DMS79 treated with DMSO at 0.1 percent for 48 hours (cell line): ENCODE measurements at regions not wholly inside any gene's neighbourhood (a gene's known extent, or its start where the extent isn't known, plus 50 kb on each side); places are given as distances from the start of the nearest gene placed in this dataset.
"Not testable (repeated sequence)": the region's sequence is repeated elsewhere in the genome, so short reads cannot be mapped to it uniquely, and the experiment has no call there.

Experiments
- DNase-seq: peaks from one replicate; lab custom pipeline; 2025; lab: John Stamatoyannopoulos, UW

- DNase-seq = no peak
These were observed 429.1 kb upstream of the FRG1 start for GRCh38 chr4:189511581-189511980.

- DNase-seq = no peak
These were observed 427.3 kb upstream of the FRG1 start for GRCh38 chr4:189513421-189513820.

- no peak for DNase-seq
These were observed 426.5 kb upstream of the FRG1 start for GRCh38 chr4:189514209-189514608.

- DNase-seq = no peak
These were observed 423.8 kb upstream of the FRG1 start for GRCh38 chr4:189516902-189517301.

GRCh38 chr4:189519186-189519585 lies 421.5 kb upstream of the FRG1 start:
- no peak for DNase-seq

- DNase-seq = no peak
These were observed 415.4 kb upstream of the FRG1 start for GRCh38 chr4:189525304-189525703.

GRCh38 chr4:189530848-189531247 lies 409.8 kb upstream of the FRG1 start:
- no peak for DNase-seq

DNA sequence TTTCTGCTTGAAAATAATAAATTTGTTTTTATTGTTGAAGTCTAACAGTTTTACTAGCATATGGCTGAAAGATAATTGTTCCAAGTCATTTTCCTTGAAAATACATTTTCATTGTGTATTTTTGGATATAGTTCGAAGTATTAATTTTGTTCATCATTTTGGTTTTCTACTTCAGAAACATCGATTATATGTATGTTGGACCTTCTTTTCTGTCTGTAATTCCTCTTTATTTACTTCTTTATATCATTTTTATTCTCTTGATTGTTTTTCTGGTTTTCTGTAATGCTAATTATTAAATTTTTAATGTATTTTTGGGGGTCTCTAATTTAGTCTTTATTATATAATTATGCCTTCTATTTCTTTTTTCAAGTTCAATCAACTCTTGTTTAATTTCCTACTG lies 407.1 kb upstream of the FRG1 start:
- DNase-seq = no peak

GRCh38 chr4:189547559-189547958 lies 393.1 kb upstream of the FRG1 start:
- DNase-seq = no peak

- DNase-seq = no peak
These were observed 392.1 kb upstream of the FRG1 start for GRCh38 chr4:189548484-189549125.

DNA sequence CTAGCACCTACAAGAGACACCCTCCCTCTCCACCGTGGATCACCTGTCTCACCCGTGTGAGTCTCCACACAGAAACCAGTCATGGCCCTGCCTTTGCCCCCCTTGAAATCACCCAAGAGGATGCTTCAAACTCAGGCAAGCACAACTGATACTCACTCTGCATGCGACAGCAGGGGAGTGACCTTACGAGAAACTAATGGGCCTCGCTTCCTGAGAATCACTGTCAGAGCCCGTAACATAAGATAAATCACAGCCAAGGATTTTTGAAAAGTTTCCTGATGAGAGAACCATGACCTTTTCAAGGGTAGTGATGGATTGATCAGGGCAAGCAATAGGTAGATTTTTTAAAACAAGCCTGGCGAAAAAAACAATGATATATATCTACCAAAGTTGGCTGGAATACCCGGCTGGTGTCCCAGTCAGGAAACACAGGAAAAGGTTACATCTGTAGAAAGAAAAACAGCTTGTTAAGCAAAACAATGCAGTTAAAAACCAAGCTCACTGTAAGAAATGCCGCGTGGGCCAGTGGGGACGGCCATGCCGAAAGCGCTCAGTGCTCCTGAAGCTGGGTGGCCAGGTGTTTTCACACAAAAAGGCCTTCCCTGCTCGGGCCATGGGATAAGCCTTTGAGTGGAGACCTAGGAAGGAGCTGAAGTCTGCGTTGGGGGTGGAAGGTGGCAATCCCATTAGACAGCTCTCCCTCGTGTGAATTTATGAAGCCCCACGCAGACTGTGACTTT lies 388.6 kb upstream of the FRG1 start:
- DNase-seq = not testable (repeated sequence)

DNA sequence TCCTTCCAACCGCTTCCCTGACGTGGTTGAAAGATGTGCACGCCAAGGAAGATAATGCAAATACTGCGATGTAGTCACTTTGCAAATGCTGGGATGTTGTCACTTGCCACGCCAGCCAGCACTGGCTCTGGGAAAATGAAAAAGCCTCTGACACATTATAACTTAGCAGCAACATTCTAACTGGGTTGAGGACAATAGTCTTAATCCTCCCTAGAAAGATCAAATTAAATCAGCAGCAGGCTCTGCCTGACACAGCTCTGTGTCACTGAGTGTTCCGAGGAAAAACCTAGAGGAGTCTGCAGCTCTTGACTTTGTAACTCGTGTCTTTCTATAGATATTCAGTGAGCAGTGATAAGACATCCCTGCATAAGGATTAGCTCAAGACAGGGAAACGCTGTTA lies 380.1 kb upstream of the FRG1 start:
- DNase-seq = not testable (repeated sequence)

DNA sequence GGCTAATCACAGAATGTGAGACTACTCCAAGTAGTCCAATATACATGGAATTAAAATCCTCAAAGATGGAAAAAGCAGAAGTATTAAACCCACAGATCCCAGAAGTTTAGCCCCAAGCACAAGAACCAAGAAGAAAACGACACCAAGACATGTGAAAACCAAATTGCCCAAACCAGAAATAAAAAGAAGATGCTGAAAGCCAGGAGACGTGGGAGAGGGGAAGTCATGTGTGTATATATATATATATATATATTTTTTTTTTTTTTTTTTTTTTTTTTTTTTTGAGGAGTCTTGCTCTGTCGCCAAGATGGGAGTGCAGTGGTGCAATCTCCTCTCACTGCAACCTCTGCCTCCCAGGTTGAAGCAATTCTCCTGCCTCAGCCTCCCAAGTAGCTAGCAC lies 376.9 kb upstream of the FRG1 start:
- not testable (repeated sequence) for DNase-seq

- DNase-seq = not testable (repeated sequence)
These were observed 374.4 kb upstream of the FRG1 start for GRCh38 chr4:189566271-189566670.

GRCh38 chr4:189566900-189567299 lies 373.8 kb upstream of the FRG1 start:
- not testable (repeated sequence) for DNase-seq

- not testable (repeated sequence) for DNase-seq
These were observed 361.0 kb upstream of the FRG1 start for GRCh38 chr4:189579645-189580044.

GRCh38 chr4:189586908-189587632 lies 353.6 kb upstream of the FRG1 start:
- DNase-seq = not testable (repeated sequence)

- DNase-seq = not testable (repeated sequence)
These were observed 351.5 kb upstream of the FRG1 start for GRCh38 chr4:189589201-189589600.

DNA sequence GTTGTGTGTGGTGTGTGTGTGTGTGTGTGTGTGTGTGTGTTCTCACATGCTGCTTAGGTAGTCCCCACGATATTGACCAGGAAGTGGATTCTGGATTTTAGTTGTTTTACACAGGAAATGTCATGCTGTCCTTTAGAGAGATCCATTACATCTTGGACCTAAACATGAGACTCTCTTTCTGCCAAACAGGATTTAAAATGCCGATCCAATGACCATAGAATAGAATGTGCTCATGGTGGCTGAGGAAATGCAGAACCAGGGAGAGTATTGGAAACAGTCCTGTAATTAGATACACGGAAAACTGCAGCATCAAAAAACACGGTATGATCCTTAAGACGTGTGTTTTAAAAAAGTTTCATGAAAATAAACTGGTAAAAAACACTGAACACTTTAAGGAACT lies 347.8 kb upstream of the FRG1 start:
- DNase-seq = no peak

GRCh38 chr4:189597341-189597740 lies 343.3 kb upstream of the FRG1 start:
- DNase-seq = no peak

GRCh38 chr4:189600264-189600663 lies 340.4 kb upstream of the FRG1 start:
- DNase-seq = no peak

- DNase-seq = no peak
These were observed 339.8 kb upstream of the FRG1 start for GRCh38 chr4:189600718-189601435.
